ENCODE measurements at regions not wholly inside any gene's neighbourhood (a gene's known extent, or its start where the extent isn't known, plus 50 kb on each side); places are given as distances from the start of the nearest gene placed in this dataset.

- TF ChIP-seq CTCF (IDR thresholded peaks at IDR 0.05 in 2 of 3, conservative IDR thresholded peaks at IDR 0.05 in 1 of 3; ENCODE audit: borderline replicate concordance in 1 of 3, insufficient read depth in 1 of 3, low read depth in 2 of 3, low read length in 2 of 3) (no peak), SIN3A (IDR thresholded peaks at IDR 0.05; ENCODE audit: low read depth) (no peak)
Measured at GRCh38 chrX:56385960-56386359, 153.8 kb downstream of the KLF8 start (continued).

GRCh38 chrX:56397636-56398035, 165.5 kb downstream of the KLF8 start:
- no TSS peak for BruUV-seq (replicated peaks)
- no peak for DNase-seq (ENCODE audit: low read depth, low spot score)
- Histone ChIP-seq H3K36me3 (ENCODE audit: control insufficient read depth in 1 of 2, insufficient read depth in 2 of 2, low read length in 2 of 2) (no peaks in the 10 kb centered on the region), H3K79me2 (ENCODE audit: insufficient read depth, low read length) (no peaks in the 10 kb centered on the region), H3K27ac (ENCODE audit: low read depth, low read length) (no peak overlapping the region), H3K9ac (ENCODE audit: low read length) (no peak overlapping the region), H3K9me3 (ENCODE audit: control insufficient read depth in 1 of 2, insufficient read depth in 1 of 2, low read depth in 1 of 2, low read length in 2 of 2) (no peaks in the 10 kb centered on the region), H3K9me2 (ENCODE audit: insufficient read depth) (no peaks in the 10 kb centered on the region), H3K4me1 (ENCODE audit: control insufficient read depth in 1 of 2, insufficient read depth in 2 of 2, low read length in 2 of 2) (no peaks in the 10 kb centered on the region), H3K27me3 (ENCODE audit: insufficient read depth, low read length) (no peaks in the 10 kb centered on the region), H2AFZ (ENCODE audit: low read depth, low read length, poor library complexity, severe bottlenecking) (no peak overlapping the region), H3K4me2 (ENCODE audit: low read length) (no peak overlapping the region), H3K4me3 (replicated peaks in 1 of 2; ENCODE audit: low read depth in 1 of 2, low read length in 2 of 2) (no peak overlapping the region), H4K20me1 (ENCODE audit: insufficient read depth) (no peaks in the 10 kb centered on the region)
- ChIA-PET CTCF (no interaction called here), RAD21 (ENCODE audit: low non-redundant PET in 1 of 2, low total read pairs in 2 of 2, uncharacterized antibody in 2 of 2, unreplicated experiment in 2 of 2) (no interaction called here), POLR2A (no interaction called here)
- TF ChIP-seq JUND (IDR thresholded peaks at IDR 0.05), result no peak
- no peak for TF ChIP-seq TCF7L2 (IDR thresholded peaks at IDR 0.05; ENCODE audit: borderline replicate concordance, extremely low read depth, insufficient read depth, insufficient read length)
- TF ChIP-seq POLR2A (IDR thresholded peaks at IDR 0.05; ENCODE audit: borderline replicate concordance, extremely low read depth, insufficient read depth, insufficient read length), result no peak
- no peak for TF ChIP-seq POLR2AphosphoS5 (IDR thresholded peaks at IDR 0.05; ENCODE audit: low read depth, low read length)
- no peak for TF ChIP-seq SIN3A (IDR thresholded peaks at IDR 0.05; ENCODE audit: low read depth)
- TF ChIP-seq REST (IDR thresholded peaks at IDR 0.05; ENCODE audit: low read depth), result no peak
- TF ChIP-seq ATF3 (IDR thresholded peaks at IDR 0.05), result no peak
- no peak for TF ChIP-seq ZNF274 (IDR thresholded peaks at IDR 0.05; ENCODE audit: low read depth, low read length)
- TF ChIP-seq EGR1 (IDR thresholded peaks at IDR 0.05; ENCODE audit: low read depth), result no peak
- TF ChIP-seq EZH2phosphoT487 (IDR thresholded peaks at IDR 0.05; ENCODE audit: borderline replicate concordance), result no peak
- no peak for TF ChIP-seq FOSL1 (IDR thresholded peaks at IDR 0.05; ENCODE audit: low read depth)
- TF ChIP-seq ZFX (IDR thresholded peaks at IDR 0.05), result no peak
- no peak for TF ChIP-seq CBX3 (IDR thresholded peaks at IDR 0.05; ENCODE audit: low read depth)
- intact Hi-C loops (cut with micrococcal nuclease), result no loop called here
- ATAC-seq, result no peak

Data from HCT116 (cell line).